GM21717 (cell line): ENCODE measurements at regions not wholly inside any gene's neighbourhood (a gene's known extent, or its start where the extent isn't known, plus 50 kb on each side); places are given as distances from the start of the nearest gene placed in this dataset.

Source experiments
- ATAC-seq: cut with Tn5 transposase; IDR thresholded peaks from one replicate; pipeline ENCODE4 v1.9.1; 2021; ENCODE audit warnings: mild to moderate bottlenecking, moderate library complexity; ENCODE audit not compliant: unreplicated experiment

DNA sequence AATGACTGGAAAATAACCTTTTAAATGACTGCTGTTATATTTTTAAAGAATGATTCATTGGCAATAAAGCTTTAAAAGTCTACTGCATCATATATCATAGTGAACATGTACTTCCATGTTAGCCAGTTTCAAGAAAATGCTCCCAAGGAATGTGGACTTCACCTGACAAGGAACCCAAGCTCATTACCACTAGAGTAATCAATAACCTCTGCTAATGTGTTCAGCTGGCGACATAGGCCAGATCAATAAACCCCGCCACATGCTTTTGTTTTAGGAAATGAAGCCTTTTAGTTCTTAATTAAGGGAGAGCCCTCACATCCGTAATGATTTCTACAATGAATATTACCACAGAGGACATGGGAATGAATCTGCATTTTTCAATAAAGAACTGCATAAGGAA, 1219.9 kb upstream of the CNTN5 start:
- no peak for ATAC-seq

- ATAC-seq: no peak
Observed at GRCh38 chr11:97814325-97814959, 1206.3 kb upstream of the CNTN5 start.

DNA sequence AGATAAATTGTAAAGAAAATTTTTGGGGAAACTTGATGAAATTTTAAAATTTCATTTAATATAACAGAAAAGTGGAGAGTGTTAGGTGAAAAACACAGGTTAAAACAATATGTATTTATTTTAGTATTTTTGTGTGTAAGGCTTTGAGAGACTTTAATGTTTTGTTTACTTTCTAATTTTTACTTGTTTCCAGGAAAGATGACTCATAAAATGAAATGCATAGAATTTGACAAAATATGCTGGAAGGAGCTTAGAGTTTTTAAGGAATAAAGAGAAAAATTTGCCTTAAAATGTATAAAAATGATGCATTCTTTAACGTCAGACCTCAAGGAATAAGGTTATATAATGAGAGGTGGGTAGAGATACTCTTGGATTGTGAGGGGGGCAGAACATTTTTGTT, 1205.1 kb upstream of the CNTN5 start:
- ATAC-seq: no peak

DNA sequence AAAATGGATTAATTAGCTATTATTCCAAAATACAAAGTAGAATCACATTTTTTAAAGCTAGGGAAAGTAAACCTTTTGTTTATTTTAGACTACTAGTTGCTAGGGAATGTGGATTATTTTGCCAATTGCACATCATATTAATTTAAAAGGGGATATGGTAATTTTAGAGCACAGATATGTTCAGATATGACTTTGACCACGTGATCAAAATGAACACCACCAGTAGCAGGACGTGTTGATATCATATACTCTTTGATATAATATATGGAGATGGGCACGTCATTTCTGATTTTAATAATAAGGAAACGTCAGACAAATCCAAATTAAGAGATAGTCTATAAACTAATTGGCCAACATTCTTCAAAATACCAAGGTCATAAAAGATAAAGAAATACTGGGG, 1188.3 kb upstream of the CNTN5 start:
- ATAC-seq: no peak

DNA sequence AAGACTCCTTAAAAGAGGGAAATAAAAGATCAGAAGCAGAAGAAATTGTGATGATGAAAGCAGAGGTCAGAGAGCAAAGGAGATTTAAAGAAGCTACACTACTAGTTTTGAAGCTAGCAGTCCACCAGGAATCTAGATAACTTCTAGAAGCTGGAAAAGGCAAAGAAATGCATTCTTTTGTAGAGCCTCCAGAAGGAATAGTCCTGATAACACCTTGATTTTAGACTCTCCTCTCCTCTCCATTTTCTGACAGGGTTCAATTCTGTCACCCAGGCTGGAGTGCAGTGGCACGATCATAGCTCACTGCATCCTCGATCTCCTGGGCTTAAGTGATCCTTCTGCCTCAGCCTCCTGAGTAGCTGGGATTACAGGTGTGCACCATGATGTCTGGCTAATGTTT, 1187.3 kb upstream of the CNTN5 start:
- ATAC-seq: no peak

DNA sequence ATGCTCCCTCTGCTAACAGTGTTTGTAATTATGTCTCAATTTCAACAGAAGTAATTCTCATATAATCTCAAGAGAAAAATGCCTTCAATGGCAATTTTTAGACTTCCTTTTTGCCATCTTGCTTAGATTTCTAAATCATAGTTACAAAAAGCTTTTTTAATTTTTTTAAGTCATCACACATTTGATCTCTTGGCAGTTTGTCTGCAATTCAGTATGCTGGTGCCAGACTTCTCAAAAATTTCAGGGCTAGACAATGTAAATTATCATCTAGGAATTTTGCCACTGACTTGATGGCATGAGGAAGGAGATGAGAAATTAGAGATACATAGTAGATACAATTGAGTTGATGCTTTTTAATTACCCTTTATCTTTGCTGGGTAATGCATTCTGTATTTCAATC, 1176.7 kb upstream of the CNTN5 start:
- no peak for ATAC-seq

DNA sequence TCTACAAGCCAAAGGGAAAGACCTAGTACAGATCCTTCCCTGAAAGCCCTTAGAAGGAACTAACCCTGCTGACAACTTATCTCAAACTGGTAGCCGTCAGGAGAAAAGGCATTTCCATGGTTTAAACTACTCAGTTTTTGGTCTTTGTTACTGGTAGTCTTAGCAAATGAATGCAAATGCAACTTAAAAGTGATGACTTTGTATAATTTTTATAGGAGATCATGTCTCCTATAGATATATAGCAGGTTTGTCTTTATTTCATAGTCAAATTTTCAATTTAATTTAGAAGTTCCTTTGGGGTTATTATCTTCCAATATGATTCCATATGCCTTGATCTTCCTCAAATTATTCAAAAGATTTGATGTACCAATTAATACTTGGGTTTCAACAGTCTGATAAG, 1173.0 kb upstream of the CNTN5 start:
- no peak for ATAC-seq

DNA sequence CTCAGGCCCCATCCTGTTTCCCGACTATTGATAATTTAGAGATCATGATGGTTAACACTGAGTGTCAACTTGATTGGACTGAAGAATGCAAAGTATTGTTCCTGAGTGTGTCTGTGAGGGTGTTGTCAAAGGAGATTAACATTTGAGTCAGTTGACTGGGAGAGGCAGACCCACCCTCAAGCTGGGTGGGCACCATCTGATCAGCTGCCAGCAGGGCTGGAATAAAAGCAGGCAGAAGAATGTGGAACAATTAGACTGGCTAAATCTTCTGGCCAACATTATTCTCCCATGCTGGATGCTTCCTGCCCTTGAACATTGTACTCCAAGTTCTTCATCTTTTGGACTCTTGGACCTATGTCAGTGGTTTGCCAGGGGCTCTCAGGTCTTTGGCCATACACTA, 1170.0 kb upstream of the CNTN5 start:
- ATAC-seq: no peak

DNA sequence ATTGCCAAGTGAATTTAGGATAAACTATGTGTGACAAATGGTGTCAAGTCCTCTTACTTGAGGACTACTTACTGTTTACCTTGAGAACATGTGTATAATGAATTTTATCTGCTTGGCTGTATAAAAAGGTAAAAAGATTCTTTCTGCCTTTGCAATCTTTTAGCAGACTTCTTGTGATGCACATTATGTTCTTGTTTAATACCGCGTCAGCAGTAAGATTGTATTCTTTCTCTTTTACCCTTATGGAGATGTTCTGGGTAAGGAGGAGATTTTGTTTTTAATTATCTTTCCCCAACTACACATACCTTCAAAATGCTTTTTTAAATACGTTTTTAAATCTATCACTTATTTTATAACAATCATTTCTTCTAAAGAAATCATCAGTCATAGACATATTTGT, 1166.4 kb upstream of the CNTN5 start:
- ATAC-seq: no peak

- ATAC-seq: no peak
Observed at GRCh38 chr11:97854877-97855276, 1165.9 kb upstream of the CNTN5 start.

DNA sequence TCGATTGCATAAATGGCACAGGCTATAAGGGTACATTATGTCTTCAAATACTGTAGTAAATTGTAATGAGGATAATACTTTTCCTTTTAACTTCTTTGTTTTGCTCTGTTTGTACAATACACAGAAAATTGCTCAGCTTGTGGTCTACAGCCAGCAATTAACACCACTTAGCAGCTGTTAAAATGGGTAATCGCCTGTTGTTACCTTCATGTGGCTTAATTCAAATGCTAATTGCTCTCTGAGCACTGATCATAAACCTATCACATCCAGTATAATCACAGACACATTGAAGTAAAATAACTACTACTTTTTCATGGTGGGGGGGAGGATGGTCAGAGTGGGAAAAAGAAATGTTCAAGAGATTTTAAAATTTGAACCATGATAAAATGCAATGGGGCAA, 1164.1 kb upstream of the CNTN5 start:
- no peak for ATAC-seq

GRCh38 chr11:97860237-97860636, 1160.5 kb upstream of the CNTN5 start:
- ATAC-seq: no peak

- no peak for ATAC-seq
Observed at GRCh38 chr11:97862021-97862420, 1158.7 kb upstream of the CNTN5 start.

GRCh38 chr11:97865424-97866012, 1155.2 kb upstream of the CNTN5 start:
- ATAC-seq: no peak

GRCh38 chr11:97871816-97872215, 1148.9 kb upstream of the CNTN5 start:
- no peak for ATAC-seq

- ATAC-seq: no peak
Observed at GRCh38 chr11:97880209-97880608, 1140.5 kb upstream of the CNTN5 start.

- ATAC-seq: no peak
Observed at GRCh38 chr11:97883086-97883485, 1137.7 kb upstream of the CNTN5 start.

- no peak for ATAC-seq
Observed at GRCh38 chr11:97888641-97889040, 1132.1 kb upstream of the CNTN5 start.

- no peak for ATAC-seq
Observed at GRCh38 chr11:97890466-97890865, 1130.3 kb upstream of the CNTN5 start.

DNA sequence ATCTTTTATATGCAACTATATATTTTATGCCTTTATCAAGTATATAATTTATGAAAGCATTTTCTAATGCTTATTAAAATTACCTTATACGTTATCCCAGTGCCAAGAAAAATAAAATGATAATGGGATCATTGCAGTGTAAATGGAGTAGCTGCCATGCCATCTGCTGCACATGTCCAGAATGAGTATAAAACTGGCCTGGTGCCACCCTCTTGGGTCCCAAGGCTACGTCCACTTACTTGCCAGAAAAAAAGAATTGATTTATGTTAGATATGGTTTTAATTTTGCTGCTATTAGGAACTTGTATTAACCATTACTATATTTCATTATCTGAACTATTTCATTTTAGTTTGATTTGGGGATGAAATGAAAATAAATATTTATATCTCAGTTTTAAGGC, 1127.1 kb upstream of the CNTN5 start:
- ATAC-seq: no peak

GRCh38 chr11:97894978-97895377, 1125.8 kb upstream of the CNTN5 start:
- ATAC-seq: no peak

- ATAC-seq: no peak
Observed at GRCh38 chr11:97895572-97895971, 1125.2 kb upstream of the CNTN5 start.

- ATAC-seq: no peak
Observed at GRCh38 chr11:97902828-97903227, 1117.9 kb upstream of the CNTN5 start.
